ENCODE measurements at regions not wholly inside any gene's neighbourhood (a gene's known extent, or its start where the extent isn't known, plus 50 kb on each side); places are given as distances from the start of the nearest gene placed in this dataset.

GRCh38 chr20:60246751-60247150 is 288.5 kb downstream of the CDH26 start:
- no peak overlapping the region for H3K4me3 ChIP-seq (ENCODE audit: low read depth in 2 of 2, low read length in 2 of 2)
- no TSS peak for BruUV-seq (replicated peaks)
- H3K27ac ChIP-seq (ENCODE audit: low read length), result no peak overlapping the region
- ChIA-PET CTCF (no interaction called here), POLR2A (no interaction called here)
- no peaks in the 10 kb centered on the region for H3K27me3 ChIP-seq (ENCODE audit: control insufficient read depth, insufficient read depth, low read length)
- TF ChIP-seq TCF7L2 (IDR thresholded peaks at IDR 0.05; ENCODE audit: low read depth, low read length) (no peak), CTCF (IDR thresholded peaks at IDR 0.05) (no peak)
- H3K4me1 ChIP-seq (ENCODE audit: control insufficient read depth, insufficient read depth, low read length), result no peaks in the 10 kb centered on the region; the same call in 1 of the 2 replicates
- H3K36me3 ChIP-seq (ENCODE audit: control insufficient read depth, insufficient read depth, low read length), result no peaks in the 10 kb centered on the region
- DNase-seq (ENCODE audit: low read depth, low spot score) (no peak), ATAC-seq (no peak)
- in situ Hi-C loops (cut with HindIII; ENCODE audit: low pct_unique_long_range_greater_than_20kb, low sequenced_read_pairs), result no loop called here
- H3K9me3 ChIP-seq (ENCODE audit: control insufficient read depth, insufficient read depth, low read depth, low read length), result no peaks in the 10 kb centered on the region
- intact Hi-C loops (cut with micrococcal nuclease; ENCODE audit: unreplicated experiment), result no loop called here

- Histone ChIP-seq H3K4me1 (ENCODE audit: control insufficient read depth, insufficient read depth, low read length) (no peaks in the 10 kb centered on the region; the same call in 1 of the 2 replicates), H3K27me3 (ENCODE audit: control insufficient read depth, insufficient read depth, low read length) (no peaks in the 10 kb centered on the region; the same call in 1 of the 2 replicates), H3K27ac (ENCODE audit: low read length) (no peak overlapping the region), H3K9me3 (ENCODE audit: control insufficient read depth, insufficient read depth, low read depth, low read length) (no peaks in the 10 kb centered on the region), H3K4me3 (ENCODE audit: low read depth in 2 of 2, low read length in 2 of 2) (no peak overlapping the region), H3K36me3 (ENCODE audit: control insufficient read depth, insufficient read depth, low read length) (no peaks in the 10 kb centered on the region)
- intact Hi-C loops (cut with micrococcal nuclease; ENCODE audit: unreplicated experiment) (no loop called here), in situ Hi-C loops (cut with HindIII; ENCODE audit: low pct_unique_long_range_greater_than_20kb, low sequenced_read_pairs) (no loop called here)
- DNase-seq (ENCODE audit: low read depth, low spot score) (peak; percentile 52), ATAC-seq (peak; percentile 83)
- CTCF ChIA-PET, result no interaction called here
- no TSS peak for BruUV-seq (replicated peaks)
- POLR2A ChIA-PET, result no interaction called here
- TF ChIP-seq SIN3A (IDR thresholded peaks at IDR 0.05; ENCODE audit: borderline replicate concordance, insufficient read depth, low read depth, low read length) (no peak), POLR2AphosphoS5 (IDR thresholded peaks at IDR 0.05; ENCODE audit: low read depth, low read length) (no peak), CTCF (IDR thresholded peaks at IDR 0.05) (no peak), REST (IDR thresholded peaks at IDR 0.05; ENCODE audit: insufficient read depth in 1 of 2, low read depth in 2 of 2, low read length in 1 of 2) (no peak), TCF7L2 (IDR thresholded peaks at IDR 0.05; ENCODE audit: low read depth, low read length) (no peak)
These were observed 291.2 kb downstream of the CDH26 start for GRCh38 chr20:60249436-60249835.

GRCh38 chr20:60250251-60250650 is 292.0 kb downstream of the CDH26 start:
- CTCF ChIA-PET, result no interaction called here
- no peak for ATAC-seq
- DNase-seq (ENCODE audit: low read depth, low spot score), result no peak
- in situ Hi-C loops (cut with HindIII; ENCODE audit: low pct_unique_long_range_greater_than_20kb, low sequenced_read_pairs), result no loop called here
- BruUV-seq (replicated peaks), result no TSS peak
- Histone ChIP-seq H3K9me3 (ENCODE audit: control insufficient read depth, insufficient read depth, low read depth, low read length) (no peaks in the 10 kb centered on the region), H3K4me1 (ENCODE audit: control insufficient read depth, insufficient read depth, low read length) (no peaks in the 10 kb centered on the region), H3K4me3 (ENCODE audit: low read depth in 2 of 2, low read length in 2 of 2) (no peak overlapping the region), H3K27me3 (ENCODE audit: control insufficient read depth, insufficient read depth, low read length) (no peaks in the 10 kb centered on the region; the same call in 1 of the 2 replicates), H3K36me3 (ENCODE audit: control insufficient read depth, insufficient read depth, low read length) (no peaks in the 10 kb centered on the region), H3K27ac (ENCODE audit: low read length) (no peak overlapping the region)
- intact Hi-C loops (cut with micrococcal nuclease; ENCODE audit: unreplicated experiment), result no loop called here
- TF ChIP-seq CTCF (IDR thresholded peaks at IDR 0.05), result no peak
- TF ChIP-seq REST (IDR thresholded peaks at IDR 0.05; ENCODE audit: insufficient read depth in 1 of 2, low read depth in 2 of 2, low read length in 1 of 2), result no peak
- TF ChIP-seq POLR2AphosphoS5 (IDR thresholded peaks at IDR 0.05; ENCODE audit: low read depth, low read length), result no peak
- no peak for TF ChIP-seq SIN3A (IDR thresholded peaks at IDR 0.05; ENCODE audit: borderline replicate concordance, insufficient read depth, low read depth, low read length)
- no peak for TF ChIP-seq TCF7L2 (IDR thresholded peaks at IDR 0.05; ENCODE audit: low read depth, low read length)
- POLR2A ChIA-PET, result no interaction called here

Measured in Panc1 (cell line).